Parathyroid adenoma (tissue), 2 donors: ENCODE measurements at regions not wholly inside any gene's neighbourhood (a gene's known extent, or its start where the extent isn't known, plus 50 kb on each side); places are given as distances from the start of the nearest gene placed in this dataset.

Source experiments
- H2AFZ ChIP-seq: fragments of 300-600 bp; sonication (generic); one replicate; pipeline ENCODE4 v1.7.0; 2017; ENCODE audit warnings: antibody characterized with exemption, mild to moderate bottlenecking
- H3K27ac ChIP-seq: fragments of 300-600 bp; sonication (generic); one replicate; pipeline ENCODE4 v1.7.0; 2017
- H3K27me3 ChIP-seq: fragments of 300-600 bp; sonication (generic); one replicate; pipeline ENCODE4 v1.7.0; 2017; ENCODE audit warnings: low read length; ENCODE audit not compliant: control insufficient read depth, insufficient read depth
- H3K36me3 ChIP-seq: fragments of 300-600 bp; sonication (generic); one replicate; pipeline ENCODE4 v1.7.0; 2017; ENCODE audit warnings: low read length; ENCODE audit not compliant: control insufficient read depth, insufficient read depth
- H3K4me1 ChIP-seq: fragments of 300-600 bp; sonication (generic); one replicate; pipeline ENCODE4 v1.7.0; 2017; ENCODE audit warnings: control low read depth
- H3K4me2 ChIP-seq: fragments of 300-600 bp; sonication (generic); one replicate; pipeline ENCODE4 v1.7.0; 2017; ENCODE audit warnings: low read length
- H3K4me3 ChIP-seq: fragments of 300-600 bp; sonication (generic); one replicate; pipeline ENCODE4 v1.7.0; 2017; ENCODE audit warnings: low read depth, low read length
- H3K79me2 ChIP-seq: fragments of 300-600 bp; sonication (generic); one replicate; pipeline ENCODE4 v1.7.0; 2017; ENCODE audit warnings: control low read depth
- H3K9ac ChIP-seq: fragments of 300-600 bp; sonication (generic); one replicate; pipeline ENCODE4 v1.7.0; 2017; ENCODE audit warnings: mild to moderate bottlenecking
- H3K9me3 ChIP-seq: fragments of 300-600 bp; sonication (generic); one replicate; pipeline ENCODE4 v1.7.0; 2017; ENCODE audit warnings: low read length; ENCODE audit not compliant: control insufficient read depth
- TF ChIP-seq, protein P1 (sequence below): fragments of 300-600 bp; sonication (generic); IDR thresholded peaks from one replicate; pipeline ENCODE4 v1.7.0; 2017; ENCODE audit warnings: antibody characterized with exemption, mild to moderate bottlenecking
- donor health status: primary hyperparathyroidism.

DNA sequence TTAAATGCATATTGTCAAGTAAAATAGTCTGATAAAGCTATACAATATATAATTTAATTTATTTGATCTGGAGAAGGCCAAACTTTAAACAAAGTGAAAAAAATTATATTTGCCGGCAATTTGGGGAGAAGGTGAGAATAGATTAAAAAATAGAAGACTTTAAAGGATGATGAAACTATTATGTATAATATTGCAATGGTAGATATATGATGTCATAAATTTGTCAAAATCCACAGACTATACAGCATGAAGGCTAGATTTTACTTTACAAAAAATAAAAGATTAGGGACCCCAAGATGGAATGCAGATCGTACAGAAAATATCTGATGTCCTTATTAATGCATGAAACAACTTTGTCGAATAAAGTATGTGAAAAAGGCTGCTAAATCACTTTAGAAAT, 67.3 kb upstream of the MAL start:
- no peak overlapping the region for H3K4me2 ChIP-seq
- H3K79me2 ChIP-seq = no peaks in the 10 kb centered on the region
- TF ChIP-seq, protein P1, sequence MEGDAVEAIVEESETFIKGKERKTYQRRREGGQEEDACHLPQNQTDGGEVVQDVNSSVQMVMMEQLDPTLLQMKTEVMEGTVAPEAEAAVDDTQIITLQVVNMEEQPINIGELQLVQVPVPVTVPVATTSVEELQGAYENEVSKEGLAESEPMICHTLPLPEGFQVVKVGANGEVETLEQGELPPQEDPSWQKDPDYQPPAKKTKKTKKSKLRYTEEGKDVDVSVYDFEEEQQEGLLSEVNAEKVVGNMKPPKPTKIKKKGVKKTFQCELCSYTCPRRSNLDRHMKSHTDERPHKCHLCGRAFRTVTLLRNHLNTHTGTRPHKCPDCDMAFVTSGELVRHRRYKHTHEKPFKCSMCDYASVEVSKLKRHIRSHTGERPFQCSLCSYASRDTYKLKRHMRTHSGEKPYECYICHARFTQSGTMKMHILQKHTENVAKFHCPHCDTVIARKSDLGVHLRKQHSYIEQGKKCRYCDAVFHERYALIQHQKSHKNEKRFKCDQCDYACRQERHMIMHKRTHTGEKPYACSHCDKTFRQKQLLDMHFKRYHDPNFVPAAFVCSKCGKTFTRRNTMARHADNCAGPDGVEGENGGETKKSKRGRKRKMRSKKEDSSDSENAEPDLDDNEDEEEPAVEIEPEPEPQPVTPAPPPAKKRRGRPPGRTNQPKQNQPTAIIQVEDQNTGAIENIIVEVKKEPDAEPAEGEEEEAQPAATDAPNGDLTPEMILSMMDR = no peak
- no peak overlapping the region for H3K27ac ChIP-seq
- no peaks in the 10 kb centered on the region for H3K9me3 ChIP-seq
- H2AFZ ChIP-seq = no peak overlapping the region
- H3K27me3 ChIP-seq = no peaks in the 10 kb centered on the region
- H3K9ac ChIP-seq = no peak overlapping the region
- H3K36me3 ChIP-seq = no peaks in the 10 kb centered on the region
- H3K4me3 ChIP-seq = no peak overlapping the region
- H3K4me1 ChIP-seq = no peaks in the 10 kb centered on the region

DNA sequence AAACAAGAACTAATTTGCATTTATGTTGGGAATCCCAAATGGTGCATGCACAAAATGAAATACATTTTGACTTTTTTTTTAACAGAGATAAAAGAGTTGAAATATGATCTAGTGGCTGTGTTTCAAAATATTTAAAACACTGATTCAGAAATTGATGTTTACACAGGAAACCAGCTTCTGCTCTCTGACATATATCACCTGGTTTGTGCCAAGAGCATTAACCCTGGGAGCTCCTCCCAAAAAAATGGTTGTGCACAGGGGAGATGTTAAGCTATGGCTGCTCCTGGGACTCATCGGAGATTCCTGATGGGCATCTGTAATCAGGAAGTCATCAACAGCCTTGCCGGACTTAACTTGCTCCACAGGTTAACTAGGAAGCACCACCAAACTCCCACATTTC, 65.2 kb upstream of the MAL start:
- H2AFZ ChIP-seq = no peak overlapping the region
- TF ChIP-seq, protein P1 = no peak
- no peaks in the 10 kb centered on the region for H3K36me3 ChIP-seq

DNA sequence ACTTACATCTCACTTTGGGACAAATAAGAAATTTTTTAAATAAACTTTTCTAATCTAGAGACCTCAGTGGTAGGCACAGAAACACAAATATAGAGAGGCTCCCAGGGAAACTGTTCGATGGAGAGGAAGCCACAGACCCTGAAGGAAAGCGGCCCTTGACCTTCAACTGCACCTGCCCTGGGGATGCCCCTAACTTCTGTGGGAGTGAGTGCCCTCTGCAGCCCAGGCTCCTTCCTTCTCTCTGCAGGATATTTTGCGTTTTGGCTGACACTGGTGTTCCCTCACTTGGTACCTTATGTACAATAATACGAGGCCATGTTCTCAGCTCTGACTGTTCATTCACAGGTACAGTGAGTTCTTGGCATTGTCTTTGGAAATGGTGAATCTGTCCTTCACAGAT, 64.8 kb upstream of the MAL start:
- Histone ChIP-seq H3K4me2 (no peak overlapping the region), H3K9ac (no peak overlapping the region), H2AFZ (no peak overlapping the region), H3K4me3 (no peak overlapping the region), H3K9me3 (no peaks in the 10 kb centered on the region), H3K4me1 (no peaks in the 10 kb centered on the region), H3K27me3 (no peaks in the 10 kb centered on the region), H3K36me3 (no peaks in the 10 kb centered on the region), H3K79me2 (no peaks in the 10 kb centered on the region), H3K27ac (no peak overlapping the region)
- TF ChIP-seq, protein P1 = no peak

More for the DNA sequence above, 65.2 kb upstream of the MAL start:
- H3K4me3 ChIP-seq = no peak overlapping the region
- no peak overlapping the region for H3K9ac ChIP-seq
- H3K4me2 ChIP-seq = no peak overlapping the region
- no peaks in the 10 kb centered on the region for H3K79me2 ChIP-seq
- H3K27me3 ChIP-seq = no peaks in the 10 kb centered on the region
- H3K4me1 ChIP-seq = no peaks in the 10 kb centered on the region
- H3K27ac ChIP-seq = no peak overlapping the region
- H3K9me3 ChIP-seq = no peaks in the 10 kb centered on the region

DNA sequence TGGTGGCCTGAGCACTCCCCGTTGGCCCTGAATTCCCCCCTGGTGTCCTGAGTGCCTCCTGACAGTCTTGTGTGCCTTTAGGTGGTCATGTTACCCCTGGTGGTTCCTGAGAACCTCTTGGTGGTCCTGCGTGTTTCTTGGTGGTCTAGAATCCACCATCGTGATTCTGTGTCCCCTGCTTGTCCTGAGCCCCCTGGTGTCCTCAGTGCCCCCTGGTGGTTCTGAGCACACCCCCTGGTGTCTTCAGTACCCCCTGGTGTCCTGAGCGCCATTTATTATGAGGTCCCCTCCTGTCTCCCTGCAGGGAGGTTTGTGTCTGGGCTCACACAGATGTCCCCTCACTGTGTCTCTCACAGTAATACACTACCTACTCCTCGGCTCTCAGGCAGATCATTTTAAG, 61.3 kb upstream of the MAL start:
- Histone ChIP-seq H3K4me3 (no peak overlapping the region), H3K4me1 (no peaks in the 10 kb centered on the region), H3K36me3 (no peaks in the 10 kb centered on the region), H3K9me3 (no peaks in the 10 kb centered on the region), H3K4me2 (no peak overlapping the region), H3K27ac (no peak overlapping the region), H2AFZ (no peak overlapping the region), H3K27me3 (no peaks in the 10 kb centered on the region), H3K9ac (no peak overlapping the region), H3K79me2 (no peaks in the 10 kb centered on the region)
- TF ChIP-seq, protein P1 = no peak

DNA sequence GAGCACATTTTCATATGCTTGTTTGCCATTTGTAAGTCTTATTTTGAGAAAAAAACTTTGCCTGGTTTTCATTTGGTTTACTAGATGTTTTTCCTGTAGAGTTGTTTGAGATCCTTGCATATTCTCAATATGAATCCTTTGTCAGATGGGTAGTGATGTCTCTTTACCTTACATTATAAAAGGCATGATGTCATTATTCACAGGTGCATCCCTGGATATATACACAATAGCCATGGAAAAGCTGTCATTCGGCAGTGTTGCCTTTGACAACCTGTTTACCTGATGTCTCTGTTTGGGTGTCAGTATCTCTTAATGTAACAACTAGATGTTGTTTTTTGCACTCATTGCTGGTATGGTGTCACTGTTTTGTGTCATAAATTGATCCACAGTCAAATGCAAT, 58.8 kb upstream of the MAL start:
- TF ChIP-seq, protein P1 = no peak
- no peaks in the 10 kb centered on the region for H3K27me3 ChIP-seq
- H3K36me3 ChIP-seq = no peaks in the 10 kb centered on the region
- no peak overlapping the region for H3K27ac ChIP-seq
- H3K4me3 ChIP-seq = no peak overlapping the region
- H3K4me1 ChIP-seq = no peaks in the 10 kb centered on the region
- H3K9ac ChIP-seq = no peak overlapping the region
- no peak overlapping the region for H2AFZ ChIP-seq
- H3K9me3 ChIP-seq = no peaks in the 10 kb centered on the region
- H3K79me2 ChIP-seq = no peaks in the 10 kb centered on the region
- H3K4me2 ChIP-seq = no peak overlapping the region
